ENCODE measurements at regions not wholly inside any gene's neighbourhood (a gene's known extent, or its start where the extent isn't known, plus 50 kb on each side); places are given as distances from the start of the nearest gene placed in this dataset.
A peak's percentile ranks its signal among the peaks of the same experiment; 100 is the strongest.
"Not testable (repeated sequence)": the region's sequence is repeated elsewhere in the genome, so short reads cannot be mapped to it uniquely, and the experiment has no call there.

GRCh38 chr2:35522450-35522849 is 833.1 kb upstream of the CRIM1 start:
- no peak for DNase-seq

GRCh38 chr2:35510636-35511035 is 844.9 kb upstream of the CRIM1 start:
- DNase-seq = peak; percentile 75

- DNase-seq = no peak
Measured at GRCh38 chr2:35508601-35509000, 847.0 kb upstream of the CRIM1 start.

- no peak for DNase-seq
Measured at GRCh38 chr2:35504419-35504818, 851.2 kb upstream of the CRIM1 start.

- DNase-seq = peak; percentile 77
Measured at GRCh38 chr2:35503738-35504199, 851.8 kb upstream of the CRIM1 start.

GRCh38 chr2:35503311-35503710 is 852.3 kb upstream of the CRIM1 start:
- peak; percentile 59 for DNase-seq

- no peak for DNase-seq
Measured at GRCh38 chr2:35501076-35501475, 854.5 kb upstream of the CRIM1 start.

- no peak for DNase-seq
Measured at GRCh38 chr2:35496022-35496421, 859.6 kb upstream of the CRIM1 start.

GRCh38 chr2:35495182-35495581 is 860.4 kb upstream of the CRIM1 start:
- DNase-seq = peak; percentile 83

- not testable (repeated sequence) for DNase-seq
Measured at GRCh38 chr2:35478121-35478520, 877.5 kb upstream of the CRIM1 start.

GRCh38 chr2:35468245-35468644 is 887.3 kb upstream of the CRIM1 start:
- DNase-seq = peak; percentile 92

GRCh38 chr2:35463805-35464596 is 891.6 kb upstream of the CRIM1 start:
- DNase-seq = no peak

- DNase-seq = no peak
Measured at GRCh38 chr2:35462226-35462998, 893.2 kb upstream of the CRIM1 start.

GRCh38 chr2:35461406-35461805 is 894.2 kb upstream of the CRIM1 start:
- no peak for DNase-seq

- peak; percentile 2 for DNase-seq
Measured at GRCh38 chr2:35454966-35455638, 900.5 kb upstream of the CRIM1 start.

- no peak for DNase-seq
Measured at GRCh38 chr2:35447821-35448220, 907.8 kb upstream of the CRIM1 start.

- no peak for DNase-seq
Measured at GRCh38 chr2:35447215-35447614, 908.4 kb upstream of the CRIM1 start.

- DNase-seq = no peak
Measured at GRCh38 chr2:35443087-35443486, 912.5 kb upstream of the CRIM1 start.

GRCh38 chr2:35441575-35441974 is 914.0 kb upstream of the CRIM1 start:
- DNase-seq = not testable (repeated sequence)

GRCh38 chr2:35440308-35440707 is 915.3 kb upstream of the CRIM1 start:
- not testable (repeated sequence) for DNase-seq

GRCh38 chr2:35436893-35437292 is 918.7 kb upstream of the CRIM1 start:
- not testable (repeated sequence) for DNase-seq

GRCh38 chr2:35428548-35428947 is 927.0 kb upstream of the CRIM1 start:
- DNase-seq = peak; percentile 56

- no peak for DNase-seq
Measured at GRCh38 chr2:35421485-35421884, 934.1 kb upstream of the CRIM1 start.

- no peak for DNase-seq
Measured at GRCh38 chr2:35417293-35417692, 938.3 kb upstream of the CRIM1 start.
